Naive thymus-derived CD8-positive, alpha-beta T cell (primary cell): ENCODE measurements at regions not wholly inside any gene's neighbourhood (a gene's known extent, or its start where the extent isn't known, plus 50 kb on each side); places are given as distances from the start of the nearest gene placed in this dataset.

Source experiments
- ATAC-seq, 2 donors: fragments of 150-1000 bp; cut with Tn5 transposase in 1 of 2; sonication (Bioruptor Pico), chemical (Tn5 transposase) in 1 of 2; 1 replicate in 1 of 2; 2 replicates in 1 of 2; pipeline ENCODE4 v1.10.0; 2021; ENCODE audit warnings: mild to moderate bottlenecking in 2 of 2, moderate library complexity in 2 of 2
- POLR2A ChIA-PET: fragments of 350-600 bp; sonication (Branson Sonifier 250); formaldehyde crosslinking; loops from one replicate; lab custom pipeline; 2021; ENCODE audit warnings: antibody characterized with exemption; lab: Charles Lee
- DNase-seq, 10 donors: peaks; one replicate each; pipeline versions ENCODE4 v3.0.0 to v3.0.0-alpha.2; 2020 to 2022
- H3K27ac Mint-ChIP-seq, 10 donors: one replicate each; pipeline ENCODE4 v1.8.0; 2020 to 2022; ENCODE audit warnings: mild to moderate bottlenecking in 10 of 10, mixed read lengths in 10 of 10, moderate library complexity in 4 of 10, inconsistent platforms in 1 of 10
- H3K27me3 Mint-ChIP-seq, 5 donors: one replicate each; pipeline ENCODE4 v1.8.0; 2021 to 2022; ENCODE audit warnings: mixed read lengths in 5 of 5
- H3K36me3 Mint-ChIP-seq, 3 donors: one replicate each; pipeline ENCODE4 v1.8.0; 2020 to 2022; ENCODE audit warnings: mixed read lengths in 3 of 3, mild to moderate bottlenecking in 2 of 3, inconsistent platforms in 1 of 3
- H3K4me1 Mint-ChIP-seq, 4 donors: one replicate each; pipeline ENCODE4 v1.8.0; 2021 to 2022; ENCODE audit warnings: mixed read lengths in 4 of 4
- H3K4me3 Mint-ChIP-seq, 10 donors: one replicate each; pipeline ENCODE4 v1.8.0; 2020 to 2022; ENCODE audit warnings: mild to moderate bottlenecking in 10 of 10, mixed read lengths in 10 of 10, moderate library complexity in 6 of 10, inconsistent platforms in 1 of 10
- H3K9me3 Mint-ChIP-seq, 9 donors: one replicate each; pipeline ENCODE4 v1.8.0; 2020 to 2022; ENCODE audit warnings: mixed read lengths in 9 of 9, mild to moderate bottlenecking in 3 of 9, inconsistent platforms in 1 of 9, moderate library complexity in 1 of 9

GRCh38 chrX:8105531-8105930, 65.5 kb downstream of the VCX2 start:
- ATAC-seq (no peak), DNase-seq (no peak)
- Mint-ChIP-seq H3K36me3 (peaks cover 0 to 17% (median 2%) of the 10 kb centered on the region in 3 donors), H3K27me3 (no peaks in the 10 kb centered on the region), H3K9me3 (peaks cover 0 to 37% (median 6%) of the 10 kb centered on the region in 9 donors), H3K4me3 (no peak overlapping the region), H3K4me1 (no peaks in the 10 kb centered on the region), H3K27ac (no peak overlapping the region)
- POLR2A ChIA-PET, result no interaction called here

DNA sequence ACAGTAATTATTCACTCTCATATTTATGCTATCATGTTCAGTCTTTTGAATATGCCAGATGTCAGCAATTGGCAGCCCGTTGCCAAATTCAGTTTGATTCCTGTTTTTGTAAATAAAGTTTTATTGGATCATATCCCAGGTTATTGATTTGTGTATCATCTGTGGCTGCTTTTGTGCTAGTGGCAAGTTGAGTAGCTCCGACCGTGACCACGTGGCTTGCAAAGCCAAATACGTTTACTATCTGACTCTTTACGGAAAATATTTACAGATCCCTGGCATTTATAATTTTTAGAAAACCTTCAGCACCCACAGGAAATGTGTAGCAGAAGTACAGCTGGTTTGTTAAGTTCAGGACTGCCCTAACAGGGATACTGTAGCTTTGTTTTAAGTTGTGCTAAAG, 67.4 kb downstream of the VCX2 start:
- peaks cover 0 to 6% (median under 1%) of the 10 kb centered on the region in 4 donors for H3K4me1 Mint-ChIP-seq
- ATAC-seq (no peak), DNase-seq (no peak)
- no peaks in the 10 kb centered on the region for H3K27me3 Mint-ChIP-seq
- H3K36me3 Mint-ChIP-seq, result peaks cover 0 to 12% (median 0%) of the 10 kb centered on the region in 3 donors
- H3K9me3 Mint-ChIP-seq, result peaks cover 0 to 23% (median 4%) of the 10 kb centered on the region in 9 donors
- POLR2A ChIA-PET, result no interaction called here
- H3K4me3 Mint-ChIP-seq, result no peak overlapping the region
- no peak overlapping the region for H3K27ac Mint-ChIP-seq

GRCh38 chrX:8091510-8091909, 79.6 kb downstream of the VCX2 start:
- ATAC-seq (no peak), DNase-seq (no peak)
- Mint-ChIP-seq H3K4me1 (no peaks in the 10 kb centered on the region), H3K27ac (no peak overlapping the region), H3K4me3 (no peak overlapping the region), H3K9me3 (peaks cover 0 to 13% (median 0%) of the 10 kb centered on the region in 9 donors), H3K27me3 (no peaks in the 10 kb centered on the region), H3K36me3 (peaks cover 0 to 7% (median 0%) of the 10 kb centered on the region in 3 donors)
- POLR2A ChIA-PET, result no interaction called here

DNA sequence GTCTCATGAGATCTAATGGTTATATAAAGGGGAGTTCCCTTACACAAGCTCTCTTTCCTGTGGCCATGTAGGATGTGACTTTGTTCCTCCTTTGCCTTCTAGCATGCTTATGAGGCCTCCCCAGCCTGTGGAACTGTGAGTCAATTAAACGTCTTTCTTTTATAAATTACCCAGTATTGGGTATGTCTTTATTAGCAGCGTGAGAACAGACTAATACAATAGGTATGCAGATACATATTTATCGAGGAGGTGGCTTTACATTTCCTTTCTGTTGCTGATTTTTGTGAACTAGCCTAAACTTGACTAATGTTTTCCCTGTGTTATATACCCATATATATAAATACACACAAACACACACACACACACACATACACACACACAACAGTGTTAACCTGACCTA, 80.2 kb downstream of the VCX2 start:
- POLR2A ChIA-PET, result no interaction called here
- H3K36me3 Mint-ChIP-seq, result peaks cover 0 to 11% (median 0%) of the 10 kb centered on the region in 3 donors
- H3K4me1 Mint-ChIP-seq, result no peaks in the 10 kb centered on the region
- DNase-seq, result no peak
- H3K27ac Mint-ChIP-seq, result no peak overlapping the region
- H3K27me3 Mint-ChIP-seq, result no peaks in the 10 kb centered on the region
- peaks cover 0 to 12% (median 2%) of the 10 kb centered on the region in 9 donors for H3K9me3 Mint-ChIP-seq
- no peak for ATAC-seq
- H3K4me3 Mint-ChIP-seq, result no peak overlapping the region

DNA sequence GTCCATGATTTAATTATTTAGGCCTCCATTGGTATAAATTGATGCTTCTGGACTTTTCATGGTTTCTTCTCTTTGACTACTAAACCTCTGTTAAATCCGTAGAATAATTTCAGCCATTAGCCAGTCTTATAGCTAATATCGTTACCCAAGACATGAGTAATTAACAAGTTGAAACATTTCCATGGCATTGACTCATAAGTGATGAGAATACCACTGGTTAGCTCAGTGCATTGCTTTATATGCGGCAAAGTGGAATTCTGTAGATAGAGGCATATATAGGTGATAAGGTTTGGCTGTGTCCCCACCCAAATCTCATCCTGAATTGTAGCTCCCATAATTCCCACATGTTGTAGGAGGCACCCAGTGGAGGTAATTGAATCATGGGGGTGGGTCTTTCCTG, 80.6 kb downstream of the VCX2 start:
- H3K36me3 Mint-ChIP-seq, result peaks cover 0 to 11% (median 0%) of the 10 kb centered on the region in 3 donors
- no peak for DNase-seq
- no peak for ATAC-seq
- H3K27ac Mint-ChIP-seq, result no peak overlapping the region
- POLR2A ChIA-PET, result no interaction called here
- peaks cover 0 to 12% (median 2%) of the 10 kb centered on the region in 9 donors for H3K9me3 Mint-ChIP-seq
- H3K4me1 Mint-ChIP-seq, result no peaks in the 10 kb centered on the region
- H3K4me3 Mint-ChIP-seq, result no peak overlapping the region
- H3K27me3 Mint-ChIP-seq, result no peaks in the 10 kb centered on the region

DNA sequence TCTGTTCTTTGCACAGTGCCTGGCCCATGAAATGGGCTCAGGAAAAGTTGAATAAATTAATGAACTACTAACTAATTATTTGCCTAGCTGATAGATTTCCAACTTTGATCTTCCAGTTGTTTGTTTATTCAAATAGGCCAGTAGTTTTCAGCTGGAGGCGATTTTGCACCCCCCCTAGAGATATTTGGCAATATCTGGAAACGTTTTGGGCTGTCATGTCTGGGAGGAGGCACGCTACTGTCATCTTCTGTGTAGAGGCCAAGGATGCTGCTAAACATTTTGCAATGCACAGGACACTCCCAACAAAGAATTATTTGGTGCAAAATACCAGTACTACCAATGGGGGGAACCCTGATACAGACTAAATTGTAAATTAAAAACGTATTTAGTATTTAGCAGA, 81.9 kb downstream of the VCX2 start:
- no peaks in the 10 kb centered on the region for H3K4me1 Mint-ChIP-seq
- ATAC-seq, result no peak
- no peak overlapping the region for H3K4me3 Mint-ChIP-seq
- H3K27me3 Mint-ChIP-seq, result no peaks in the 10 kb centered on the region
- H3K9me3 Mint-ChIP-seq, result peaks cover 0 to 12% (median 2%) of the 10 kb centered on the region in 9 donors
- POLR2A ChIA-PET, result no interaction called here
- H3K36me3 Mint-ChIP-seq, result peaks cover 0 to 11% (median 0%) of the 10 kb centered on the region in 3 donors
- DNase-seq, result no peak
- H3K27ac Mint-ChIP-seq, result no peak overlapping the region

DNA sequence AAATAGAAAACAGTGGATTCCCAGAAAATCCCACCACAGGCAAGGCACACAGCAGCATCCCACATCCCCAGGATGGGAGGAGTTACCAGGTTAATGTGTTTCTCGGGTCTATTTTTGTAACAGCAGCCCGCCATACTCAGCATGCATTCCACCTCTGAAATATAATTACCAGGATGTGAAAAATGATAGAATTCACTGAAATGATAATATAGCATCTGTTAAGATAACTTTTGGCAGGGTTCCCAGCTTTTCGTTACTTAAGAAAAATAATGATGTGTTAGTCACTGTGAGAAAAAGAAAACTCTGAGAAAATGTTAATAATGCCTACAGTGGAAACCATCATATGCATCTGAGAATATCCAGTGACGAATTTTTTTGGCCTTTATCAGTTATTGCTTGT, 87.1 kb downstream of the VCX2 start:
- DNase-seq, result no peak
- Mint-ChIP-seq H3K4me1 (no peaks in the 10 kb centered on the region), H3K36me3 (peaks cover 0 to 12% (median 0%) of the 10 kb centered on the region in 3 donors), H3K9me3 (peaks cover 0 to 18% (median under 1%) of the 10 kb centered on the region in 9 donors), H3K27ac (no peak overlapping the region), H3K27me3 (no peaks in the 10 kb centered on the region), H3K4me3 (no peak overlapping the region)
- ATAC-seq, result no peak
- POLR2A ChIA-PET, result no interaction called here

DNA sequence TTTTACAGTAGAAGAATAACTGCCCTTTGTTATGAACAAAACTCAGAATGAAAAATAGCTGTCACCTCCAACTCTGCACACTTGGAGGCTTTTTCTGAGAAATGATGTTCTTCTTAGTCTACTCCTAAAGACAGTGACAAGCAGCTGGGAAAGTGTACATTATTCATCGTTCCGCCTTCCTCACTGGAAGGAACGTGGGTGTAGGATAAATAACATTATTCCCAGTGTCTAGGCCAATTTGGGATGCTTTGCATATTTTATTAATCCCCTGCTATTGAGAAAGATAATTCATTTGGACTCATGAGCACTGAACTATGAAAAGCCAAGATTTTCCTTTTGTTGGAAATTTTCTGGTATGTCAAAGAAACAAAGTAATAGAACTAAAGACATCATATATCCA, 87.8 kb downstream of the VCX2 start:
- Mint-ChIP-seq H3K4me3 (no peak overlapping the region), H3K27ac (no peak overlapping the region), H3K4me1 (no peaks in the 10 kb centered on the region), H3K36me3 (peaks cover 0 to 12% (median 0%) of the 10 kb centered on the region in 3 donors), H3K9me3 (peaks cover 0 to 14% (median 0%) of the 10 kb centered on the region in 9 donors), H3K27me3 (no peaks in the 10 kb centered on the region)
- ATAC-seq (no peak), DNase-seq (no peak)
- POLR2A ChIA-PET, result no interaction called here

DNA sequence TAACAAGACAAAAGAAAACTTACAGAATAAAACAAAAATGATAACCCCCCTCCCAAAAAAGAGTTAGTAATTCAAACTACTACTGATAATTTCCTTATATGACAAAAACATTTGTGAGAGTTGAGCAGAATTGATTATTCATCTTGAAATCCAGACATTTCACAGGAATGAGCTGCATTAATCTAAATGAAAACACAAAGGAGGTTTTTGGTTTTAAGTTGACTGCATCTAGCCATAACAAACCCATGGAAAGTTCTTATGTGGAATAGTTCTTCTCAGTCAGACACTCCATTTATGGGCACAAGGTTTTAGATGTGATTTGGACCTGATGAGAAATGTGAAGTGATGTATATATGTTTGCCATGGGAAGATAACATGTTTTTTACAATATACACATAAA, 95.4 kb downstream of the VCX2 start:
- POLR2A ChIA-PET, result no interaction called here
- ATAC-seq (no peak), DNase-seq (no peak)
- no peaks in the 10 kb centered on the region for H3K4me1 Mint-ChIP-seq
- H3K27me3 Mint-ChIP-seq, result no peaks in the 10 kb centered on the region
- no peak overlapping the region for H3K27ac Mint-ChIP-seq
- peaks cover 0 to 20% (median 0%) of the 10 kb centered on the region in 3 donors for H3K36me3 Mint-ChIP-seq
- H3K4me3 Mint-ChIP-seq, result no peak overlapping the region
- H3K9me3 Mint-ChIP-seq, result peaks cover 0 to 26% (median 0%) of the 10 kb centered on the region in 9 donors

GRCh38 chrX:8067754-8068462, 103.2 kb downstream of the VCX2 start:
- Mint-ChIP-seq H3K27ac (no peak overlapping the region), H3K9me3 (peaks cover 0 to 18% (median 0%) of the 10 kb centered on the region in 9 donors), H3K4me3 (no peak overlapping the region), H3K4me1 (no peaks in the 10 kb centered on the region), H3K27me3 (no peaks in the 10 kb centered on the region), H3K36me3 (no peaks in the 10 kb centered on the region)
- ATAC-seq (no peak), DNase-seq (no peak)
- POLR2A ChIA-PET, result no interaction called here

- no peak for DNase-seq
- H3K4me1 Mint-ChIP-seq, result peaks cover 0 to 2% (median 0%) of the 10 kb centered on the region in 4 donors
- no peak overlapping the region for H3K4me3 Mint-ChIP-seq
- no peak for ATAC-seq
- POLR2A ChIA-PET, result no interaction called here
- no peak overlapping the region for H3K27ac Mint-ChIP-seq
- H3K27me3 Mint-ChIP-seq, result no peaks in the 10 kb centered on the region
- H3K9me3 Mint-ChIP-seq, result peaks cover 0 to under 1% (median 0%) of the 10 kb centered on the region in 9 donors
- H3K36me3 Mint-ChIP-seq, result peaks cover 0 to under 1% (median 0%) of the 10 kb centered on the region in 3 donors
Observed at GRCh38 chrX:8052909-8053308, 118.2 kb downstream of the VCX2 start.

DNA sequence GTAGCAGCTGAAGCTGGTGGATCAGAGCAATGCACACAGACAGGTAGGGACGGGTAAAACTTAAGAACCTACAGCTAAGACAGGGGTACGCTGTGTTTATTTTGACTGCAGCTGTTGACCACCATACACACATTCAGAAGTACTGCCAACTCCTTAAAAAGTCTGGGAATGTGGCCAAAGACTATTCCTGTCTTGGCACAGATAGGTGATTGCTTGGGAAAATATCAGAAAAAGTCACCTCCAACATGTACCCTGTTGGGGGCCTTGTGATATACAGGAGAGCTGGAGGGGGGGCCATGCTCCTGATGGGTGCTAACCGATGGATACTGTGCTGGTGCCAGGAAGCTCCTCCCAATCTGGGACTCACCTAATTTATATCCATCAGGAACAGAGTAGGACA, 121.2 kb downstream of the VCX2 start:
- Mint-ChIP-seq H3K36me3 (peaks cover 0 to 6% (median 0%) of the 10 kb centered on the region in 3 donors), H3K27ac (no peak overlapping the region), H3K4me3 (no peak overlapping the region), H3K4me1 (peaks cover 0 to 2% (median 0%) of the 10 kb centered on the region in 4 donors), H3K27me3 (no peaks in the 10 kb centered on the region), H3K9me3 (peaks cover 0 to 8% (median 0%) of the 10 kb centered on the region in 9 donors)
- no peak for DNase-seq
- POLR2A ChIA-PET, result no interaction called here
- no peak for ATAC-seq

- POLR2A ChIA-PET, result no interaction called here
- DNase-seq (no peak), ATAC-seq (no peak)
- peaks cover 0 to 15% (median 4%) of the 10 kb centered on the region in 9 donors for H3K9me3 Mint-ChIP-seq
- no peaks in the 10 kb centered on the region for H3K27me3 Mint-ChIP-seq
- no peak overlapping the region for H3K4me3 Mint-ChIP-seq
- H3K36me3 Mint-ChIP-seq, result peaks cover 0 to 12% (median 4%) of the 10 kb centered on the region in 3 donors
- no peaks in the 10 kb centered on the region for H3K4me1 Mint-ChIP-seq
- no peak overlapping the region for H3K27ac Mint-ChIP-seq
Observed at GRCh38 chrX:8048466-8048865, 121.3 kb upstream of the PNPLA4 start.

DNA sequence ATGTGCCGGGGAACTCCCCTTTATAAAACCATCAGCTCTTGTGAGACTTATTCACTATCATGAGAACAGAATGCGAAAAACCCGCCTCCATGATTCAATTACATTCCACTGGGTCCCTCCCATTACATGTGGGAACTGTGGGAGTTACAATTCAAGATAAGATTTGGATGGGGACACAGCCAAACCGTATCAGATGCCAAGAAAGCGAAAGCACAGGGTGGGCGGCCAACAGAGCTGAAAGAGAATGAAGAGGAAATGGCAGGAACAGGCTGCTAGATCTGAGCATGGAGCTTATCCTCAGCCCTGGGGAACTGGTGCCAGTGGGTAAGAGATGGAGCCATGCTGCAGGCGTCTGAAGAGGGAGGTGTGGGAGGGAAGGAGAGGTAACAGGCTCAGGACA, 117.7 kb upstream of the PNPLA4 start:
- no peaks in the 10 kb centered on the region for H3K4me1 Mint-ChIP-seq
- peak overlapping the region in 1 of 10 donors; percentile 29 for H3K27ac Mint-ChIP-seq
- ATAC-seq, result no peak
- H3K27me3 Mint-ChIP-seq, result no peaks in the 10 kb centered on the region
- peaks cover 0 to 12% (median 5%) of the 10 kb centered on the region in 3 donors for H3K36me3 Mint-ChIP-seq
- no peak overlapping the region for H3K4me3 Mint-ChIP-seq
- peaks cover 0 to 17% (median 4%) of the 10 kb centered on the region in 9 donors for H3K9me3 Mint-ChIP-seq
- no peak for DNase-seq
- POLR2A ChIA-PET, result no interaction called here
